ENCODE measurements at regions not wholly inside any gene's neighbourhood (a gene's known extent, or its start where the extent isn't known, plus 50 kb on each side); places are given as distances from the start of the nearest gene placed in this dataset.

DNA sequence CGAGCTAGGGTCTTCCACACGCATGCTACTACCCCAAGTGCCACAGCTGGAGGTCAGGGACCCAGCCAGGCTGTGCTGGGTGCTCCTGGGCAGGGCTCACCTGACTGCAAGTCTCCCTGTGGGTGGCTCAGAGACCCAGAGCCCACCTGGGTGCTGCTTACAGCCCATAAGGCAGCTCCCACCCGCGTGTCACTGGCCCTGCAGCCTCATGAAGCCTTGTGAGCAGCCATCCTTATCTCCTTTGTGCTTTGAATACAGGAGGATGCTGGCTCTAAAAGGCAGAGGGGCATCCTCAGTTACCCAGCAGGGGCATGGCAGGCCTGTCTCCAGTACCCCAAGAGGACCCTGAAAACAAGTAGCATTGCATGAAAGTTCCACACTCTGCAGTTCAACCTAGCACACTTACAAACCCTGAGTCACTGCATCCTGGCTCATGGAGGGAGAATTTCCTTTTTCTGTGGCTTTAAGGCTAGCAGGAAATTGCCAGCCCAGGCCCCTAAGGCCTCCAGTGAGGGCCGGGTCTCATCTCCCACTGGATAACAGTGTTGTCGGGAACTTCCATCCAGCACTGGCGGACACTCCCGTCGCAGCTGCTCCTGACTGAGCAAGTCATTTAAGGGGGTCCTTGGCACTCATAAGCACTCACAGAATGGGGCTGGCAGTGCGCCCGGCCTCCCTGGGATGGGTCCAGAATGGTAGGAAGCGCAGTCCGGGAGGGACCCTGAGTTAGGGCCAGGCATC, 137.1 kb downstream of the RPIA start:
- TF ChIP-seq, protein P1, sequence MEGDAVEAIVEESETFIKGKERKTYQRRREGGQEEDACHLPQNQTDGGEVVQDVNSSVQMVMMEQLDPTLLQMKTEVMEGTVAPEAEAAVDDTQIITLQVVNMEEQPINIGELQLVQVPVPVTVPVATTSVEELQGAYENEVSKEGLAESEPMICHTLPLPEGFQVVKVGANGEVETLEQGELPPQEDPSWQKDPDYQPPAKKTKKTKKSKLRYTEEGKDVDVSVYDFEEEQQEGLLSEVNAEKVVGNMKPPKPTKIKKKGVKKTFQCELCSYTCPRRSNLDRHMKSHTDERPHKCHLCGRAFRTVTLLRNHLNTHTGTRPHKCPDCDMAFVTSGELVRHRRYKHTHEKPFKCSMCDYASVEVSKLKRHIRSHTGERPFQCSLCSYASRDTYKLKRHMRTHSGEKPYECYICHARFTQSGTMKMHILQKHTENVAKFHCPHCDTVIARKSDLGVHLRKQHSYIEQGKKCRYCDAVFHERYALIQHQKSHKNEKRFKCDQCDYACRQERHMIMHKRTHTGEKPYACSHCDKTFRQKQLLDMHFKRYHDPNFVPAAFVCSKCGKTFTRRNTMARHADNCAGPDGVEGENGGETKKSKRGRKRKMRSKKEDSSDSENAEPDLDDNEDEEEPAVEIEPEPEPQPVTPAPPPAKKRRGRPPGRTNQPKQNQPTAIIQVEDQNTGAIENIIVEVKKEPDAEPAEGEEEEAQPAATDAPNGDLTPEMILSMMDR (IDR thresholded peaks at IDR 0.05; ENCODE audit: poor library complexity, severe bottlenecking): no peak
- TF ChIP-seq EZH2 (IDR thresholded peaks at IDR 0.05; ENCODE audit: borderline replicate concordance, insufficient read depth, low read length, poor library complexity, severe bottlenecking) (no peak), TAF1 (IDR thresholded peaks at IDR 0.05; ENCODE audit: low read depth) (no peak), EP300 (conservative IDR thresholded peaks at IDR 0.05; ENCODE audit: poor library complexity, severe bottlenecking) (no peak), RAD21 (conservative IDR thresholded peaks at IDR 0.05) (no peak), POLR2AphosphoS5 (IDR thresholded peaks at IDR 0.05) (no peak), SMC3 (conservative IDR thresholded peaks at IDR 0.05; ENCODE audit: poor library complexity) (no peak)
- TF ChIP-seq, protein P2, sequence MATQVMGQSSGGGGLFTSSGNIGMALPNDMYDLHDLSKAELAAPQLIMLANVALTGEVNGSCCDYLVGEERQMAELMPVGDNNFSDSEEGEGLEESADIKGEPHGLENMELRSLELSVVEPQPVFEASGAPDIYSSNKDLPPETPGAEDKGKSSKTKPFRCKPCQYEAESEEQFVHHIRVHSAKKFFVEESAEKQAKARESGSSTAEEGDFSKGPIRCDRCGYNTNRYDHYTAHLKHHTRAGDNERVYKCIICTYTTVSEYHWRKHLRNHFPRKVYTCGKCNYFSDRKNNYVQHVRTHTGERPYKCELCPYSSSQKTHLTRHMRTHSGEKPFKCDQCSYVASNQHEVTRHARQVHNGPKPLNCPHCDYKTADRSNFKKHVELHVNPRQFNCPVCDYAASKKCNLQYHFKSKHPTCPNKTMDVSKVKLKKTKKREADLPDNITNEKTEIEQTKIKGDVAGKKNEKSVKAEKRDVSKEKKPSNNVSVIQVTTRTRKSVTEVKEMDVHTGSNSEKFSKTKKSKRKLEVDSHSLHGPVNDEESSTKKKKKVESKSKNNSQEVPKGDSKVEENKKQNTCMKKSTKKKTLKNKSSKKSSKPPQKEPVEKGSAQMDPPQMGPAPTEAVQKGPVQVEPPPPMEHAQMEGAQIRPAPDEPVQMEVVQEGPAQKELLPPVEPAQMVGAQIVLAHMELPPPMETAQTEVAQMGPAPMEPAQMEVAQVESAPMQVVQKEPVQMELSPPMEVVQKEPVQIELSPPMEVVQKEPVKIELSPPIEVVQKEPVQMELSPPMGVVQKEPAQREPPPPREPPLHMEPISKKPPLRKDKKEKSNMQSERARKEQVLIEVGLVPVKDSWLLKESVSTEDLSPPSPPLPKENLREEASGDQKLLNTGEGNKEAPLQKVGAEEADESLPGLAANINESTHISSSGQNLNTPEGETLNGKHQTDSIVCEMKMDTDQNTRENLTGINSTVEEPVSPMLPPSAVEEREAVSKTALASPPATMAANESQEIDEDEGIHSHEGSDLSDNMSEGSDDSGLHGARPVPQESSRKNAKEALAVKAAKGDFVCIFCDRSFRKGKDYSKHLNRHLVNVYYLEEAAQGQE (IDR thresholded peaks at IDR 0.05; ENCODE audit: borderline replicate concordance): no peak
